Neural progenitor cell (in vitro differentiated cells): ENCODE measurements at regions not wholly inside any gene's neighbourhood (a gene's known extent, or its start where the extent isn't known, plus 50 kb on each side); places are given as distances from the start of the nearest gene placed in this dataset.

Experiments
- DNase-seq: peaks from one replicate; pipeline ENCODE4 v3.0.0-alpha.2; 2016; ENCODE audit warnings: low spot score
- H2AFZ ChIP-seq: fragments of 200-600 bp; sonication (generic); replicated peaks from 2 replicates; pipeline ENCODE4 v1.6.1; 2016; ENCODE audit warnings: antibody characterized with exemption
- H3F3A ChIP-seq: fragments of 200-600 bp; sonication (generic); 2 replicates; pipeline ENCODE4 v1.6.1; 2016; ENCODE audit warnings: antibody characterized with exemption, low read depth
- H3K27ac ChIP-seq: fragments of 200-600 bp; sonication (generic); 2 replicates; pipeline ENCODE4 v1.5.1; 2016; ENCODE audit warnings: mild to moderate bottlenecking
- H3K27me3 ChIP-seq: fragments of 200-600 bp; sonication (generic); 2 replicates; pipeline ENCODE4 v1.6.1; 2016; ENCODE audit warnings: mild to moderate bottlenecking, moderate library complexity
- H3K36me3 ChIP-seq: fragments of 200-600 bp; sonication (generic); 2 replicates; pipeline ENCODE4 v1.5.1; 2016
- H3K4me1 ChIP-seq: fragments of 200-600 bp; sonication (generic); 2 replicates; pipeline ENCODE4 v1.6.1; 2016; ENCODE audit warnings: mixed run types
- H3K4me2 ChIP-seq: fragments of 200-600 bp; sonication (generic); 2 replicates; pipeline ENCODE4 v1.6.1; 2016
- H3K4me3 ChIP-seq: fragments of 200-600 bp; sonication (generic); 2 replicates; pipeline ENCODE4 v1.5.1; 2016
- H3K79me2 ChIP-seq: fragments of 200-600 bp; sonication (generic); 2 replicates; pipeline ENCODE4 v1.6.1; 2016; ENCODE audit warnings: low read depth
- H3K9ac ChIP-seq: fragments of 200-600 bp; sonication (generic); 2 replicates; pipeline ENCODE4 v1.6.1; 2016
- H3K9me3 ChIP-seq: fragments of 200-600 bp; sonication (generic); 2 replicates; pipeline ENCODE4 v1.5.1; 2016; ENCODE audit warnings: low read depth
- H4K20me1 ChIP-seq: fragments of 200-600 bp; sonication (generic); 2 replicates; pipeline ENCODE4 v1.6.1; 2016; ENCODE audit warnings: low read depth
- H3K27ac Mint-ChIP-seq: 3 replicates; pipeline ENCODE4 v1.8.0; 2021; ENCODE audit warnings: mixed read lengths
- H3K27me3 Mint-ChIP-seq: 2 replicates; pipeline ENCODE4 v1.8.0; 2022; ENCODE audit warnings: low read depth, mild to moderate bottlenecking, inconsistent platforms, moderate library complexity, mixed read lengths; ENCODE audit not compliant: insufficient read depth
- H3K36me3 Mint-ChIP-seq: 3 replicates; pipeline ENCODE4 v1.8.0; 2021; ENCODE audit warnings: mixed read lengths
- H3K4me1 Mint-ChIP-seq: 3 replicates; pipeline ENCODE4 v1.8.0; 2021; ENCODE audit warnings: mixed read lengths
- H3K4me3 Mint-ChIP-seq: 3 replicates; pipeline ENCODE4 v1.8.0; 2021; ENCODE audit warnings: mild to moderate bottlenecking, moderate library complexity, mixed read lengths
- H3K9me3 Mint-ChIP-seq: 3 replicates; pipeline ENCODE4 v1.8.0; 2020; ENCODE audit warnings: mixed read lengths
- EZH2 ChIP-seq: fragments of 200-600 bp; sonication (generic); IDR thresholded peaks from 2 replicates; pipeline ENCODE4 v1.6.1; 2017; ENCODE audit warnings: antibody characterized with exemption, mild to moderate bottlenecking, moderate library complexity
- EZH2phosphoT487 ChIP-seq: fragments of 200-600 bp; sonication (generic); IDR thresholded peaks from 2 replicates; pipeline ENCODE4 v1.6.1; 2017; ENCODE audit warnings: antibody characterized with exemption
- TF ChIP-seq, protein P1 (sequence below): fragments of 200-600 bp; sonication (generic); IDR thresholded peaks from 2 replicates; pipeline ENCODE4 v1.5.1; 2017; ENCODE audit warnings: antibody characterized with exemption, mild to moderate bottlenecking

DNA sequence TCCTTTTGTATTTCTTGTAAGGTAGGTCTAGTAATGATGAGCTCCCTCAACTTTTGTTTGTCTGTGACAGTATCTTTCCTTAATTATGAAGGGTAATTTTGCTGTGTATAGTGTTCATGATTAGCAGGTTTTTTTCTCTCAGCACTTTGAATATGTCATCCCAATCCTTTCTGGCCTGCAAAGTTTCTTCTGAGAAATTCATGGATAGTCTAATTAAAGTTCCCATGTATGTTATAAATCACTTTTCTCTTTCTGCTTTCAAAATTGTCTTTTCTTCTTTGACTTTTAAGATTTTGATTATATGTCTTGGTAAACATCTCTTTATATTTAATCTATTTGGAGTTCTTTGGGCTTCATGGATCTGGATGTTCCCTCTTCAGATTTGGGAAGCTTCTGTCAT is 54.3 kb upstream of the ZKSCAN2 start:
- H3K36me3 ChIP-seq = no peaks in the 10 kb centered on the region
- no peaks in the 10 kb centered on the region for H4K20me1 ChIP-seq
- no peak for DNase-seq
- Mint-ChIP-seq H3K36me3 (peaks cover 15% of the 10 kb centered on the region), H3K4me1 (no peaks in the 10 kb centered on the region), H3K9me3 (peaks cover 29% of the 10 kb centered on the region), H3K4me3 (no peak overlapping the region), H3K27ac (no peak overlapping the region), H3K27me3 (no peaks in the 10 kb centered on the region)
- no peaks in the 10 kb centered on the region for H3K27me3 ChIP-seq
- TF ChIP-seq EZH2 (no peak), EZH2phosphoT487 (no peak)
- TF ChIP-seq, protein P1, sequence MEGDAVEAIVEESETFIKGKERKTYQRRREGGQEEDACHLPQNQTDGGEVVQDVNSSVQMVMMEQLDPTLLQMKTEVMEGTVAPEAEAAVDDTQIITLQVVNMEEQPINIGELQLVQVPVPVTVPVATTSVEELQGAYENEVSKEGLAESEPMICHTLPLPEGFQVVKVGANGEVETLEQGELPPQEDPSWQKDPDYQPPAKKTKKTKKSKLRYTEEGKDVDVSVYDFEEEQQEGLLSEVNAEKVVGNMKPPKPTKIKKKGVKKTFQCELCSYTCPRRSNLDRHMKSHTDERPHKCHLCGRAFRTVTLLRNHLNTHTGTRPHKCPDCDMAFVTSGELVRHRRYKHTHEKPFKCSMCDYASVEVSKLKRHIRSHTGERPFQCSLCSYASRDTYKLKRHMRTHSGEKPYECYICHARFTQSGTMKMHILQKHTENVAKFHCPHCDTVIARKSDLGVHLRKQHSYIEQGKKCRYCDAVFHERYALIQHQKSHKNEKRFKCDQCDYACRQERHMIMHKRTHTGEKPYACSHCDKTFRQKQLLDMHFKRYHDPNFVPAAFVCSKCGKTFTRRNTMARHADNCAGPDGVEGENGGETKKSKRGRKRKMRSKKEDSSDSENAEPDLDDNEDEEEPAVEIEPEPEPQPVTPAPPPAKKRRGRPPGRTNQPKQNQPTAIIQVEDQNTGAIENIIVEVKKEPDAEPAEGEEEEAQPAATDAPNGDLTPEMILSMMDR = no peak
- no peak overlapping the region for H3K27ac ChIP-seq
- no peaks in the 10 kb centered on the region for H3K79me2 ChIP-seq
- no peak overlapping the region for H2AFZ ChIP-seq
- H3K4me1 ChIP-seq = no peaks in the 10 kb centered on the region
- no peak overlapping the region for H3K9ac ChIP-seq
- H3K9me3 ChIP-seq = peaks cover 11% of the 10 kb centered on the region
- H3K4me2 ChIP-seq = no peak overlapping the region
- H3K4me3 ChIP-seq = no peak overlapping the region
- no peaks in the 10 kb centered on the region for H3F3A ChIP-seq

DNA sequence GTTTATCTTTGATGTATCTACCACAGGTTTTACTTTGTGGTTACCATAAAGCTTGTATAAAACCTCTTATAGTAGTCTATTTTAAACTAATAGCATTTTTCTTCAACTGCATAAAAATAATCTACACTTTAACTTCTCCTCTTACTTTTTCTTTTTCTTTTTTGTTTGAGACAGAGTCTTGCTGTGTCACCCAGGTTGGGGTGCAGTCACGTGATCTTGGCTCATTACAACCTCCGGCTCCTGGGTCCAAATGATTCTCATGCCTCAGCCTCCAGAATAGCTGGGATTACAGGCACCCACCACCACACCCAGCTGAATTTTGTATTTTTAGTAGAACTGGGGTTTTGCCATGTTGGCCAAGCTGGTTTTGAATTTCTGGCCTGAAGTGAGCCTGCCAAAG is 53.4 kb upstream of the ZKSCAN2 start:
- no peak overlapping the region for H3K4me2 ChIP-seq
- no peak overlapping the region for H3K9ac ChIP-seq
- no peaks in the 10 kb centered on the region for H3K4me1 ChIP-seq
- H2AFZ ChIP-seq = no peak overlapping the region
- H3K27ac ChIP-seq = no peak overlapping the region
- Mint-ChIP-seq H3K4me3 (no peak overlapping the region), H3K9me3 (peaks cover 26% of the 10 kb centered on the region), H3K27me3 (no peaks in the 10 kb centered on the region), H3K36me3 (peaks cover 15% of the 10 kb centered on the region), H3K27ac (no peak overlapping the region), H3K4me1 (no peaks in the 10 kb centered on the region)
- no peaks in the 10 kb centered on the region for H3K36me3 ChIP-seq
- H3F3A ChIP-seq = no peaks in the 10 kb centered on the region
- H3K9me3 ChIP-seq = peaks cover 11% of the 10 kb centered on the region
- no peak overlapping the region for H3K4me3 ChIP-seq
- DNase-seq = no peak
- no peaks in the 10 kb centered on the region for H3K79me2 ChIP-seq
- TF ChIP-seq, protein P1 = no peak
- H3K27me3 ChIP-seq = no peaks in the 10 kb centered on the region
- H4K20me1 ChIP-seq = no peaks in the 10 kb centered on the region
